WTC11 (cell line): ENCODE measurements at regions not wholly inside any gene's neighbourhood (a gene's known extent, or its start where the extent isn't known, plus 50 kb on each side); places are given as distances from the start of the nearest gene placed in this dataset.

ENCODE experiments used
- ATAC-seq: fragments of 200-7000 bp; cut with Tn5 transposase; 2 replicates; pipeline ENCODE4 v1.10.0; 2021; ENCODE audit warnings: mild to moderate bottlenecking, moderate library complexity
- CTCF ChIA-PET: fragments of 300-600 bp; sonication (Branson Sonifier 250); formaldehyde crosslinking; loops from one replicate; lab custom pipeline; 2021; ENCODE audit warnings: antibody characterized with exemption; lab: Charles Lee
- POLR2A ChIA-PET: fragments of 350-600 bp; sonication (Branson Sonifier 250); formaldehyde crosslinking; loops from one replicate; lab custom pipeline; 2021; ENCODE audit warnings: antibody characterized with exemption; lab: Charles Lee
- DNase-seq: peaks from one replicate; pipeline ENCODE4 v3.0.0; 2021; ENCODE audit warnings: low spot score
- H3K27ac Mint-ChIP-seq: 2 replicates; pipeline ENCODE4 v1.8.0; 2021; ENCODE audit warnings: mixed read lengths
- H3K27me3 Mint-ChIP-seq: 2 replicates; pipeline ENCODE4 v1.8.0; 2021; ENCODE audit warnings: low read depth, mild to moderate bottlenecking, moderate library complexity, mixed read lengths
- H3K36me3 Mint-ChIP-seq: 2 replicates; pipeline ENCODE4 v1.8.0; 2021; ENCODE audit warnings: mixed read lengths
- H3K4me1 Mint-ChIP-seq: 2 replicates; pipeline ENCODE4 v1.8.0; 2022; ENCODE audit warnings: mixed read lengths
- H3K4me3 Mint-ChIP-seq: 2 replicates; pipeline ENCODE4 v1.8.0; 2021; ENCODE audit warnings: mild to moderate bottlenecking, moderate library complexity, mixed read lengths
- H3K9me3 Mint-ChIP-seq: 2 replicates; pipeline ENCODE4 v1.8.0; 2021; ENCODE audit warnings: mixed read lengths
- CREB1 ChIP-seq: sonication (generic); formaldehyde crosslinking; IDR thresholded peaks from 2 replicates; pipeline ENCODE4 v1.8.0; 2023; ENCODE audit warnings: mild to moderate bottlenecking, missing genetic modification reagents
- FOXK1 ChIP-seq: sonication (generic); formaldehyde crosslinking; IDR thresholded peaks from 2 replicates; pipeline ENCODE4 v1.8.0; 2022; ENCODE audit warnings: mild to moderate bottlenecking, moderate library complexity, missing genetic modification reagents
- JAZF1 ChIP-seq: fragments of 250-450 bp; sonication (Bioruptor Pico); IDR thresholded peaks from 2 replicates; pipeline ENCODE4 v1.9.0; 2021; ENCODE audit warnings: moderate library complexity, mild to moderate bottlenecking, inconsistent platforms
- PREB ChIP-seq: sonication (generic); formaldehyde crosslinking; IDR thresholded peaks from 2 replicates; pipeline ENCODE4 v1.8.1; 2022; ENCODE audit warnings: mild to moderate bottlenecking, missing genetic modification reagents, moderate library complexity, borderline replicate concordance
- SMAD3 ChIP-seq: sonication (generic); formaldehyde crosslinking; IDR thresholded peaks from 2 replicates; pipeline ENCODE4 v1.8.0; 2022; ENCODE audit warnings: missing genetic modification reagents, mild to moderate bottlenecking, borderline replicate concordance
- SP1 ChIP-seq: sonication (generic); formaldehyde crosslinking; conservative IDR thresholded peaks from 2 replicates; pipeline ENCODE4 v1.8.1; 2022; ENCODE audit warnings: missing genetic modification reagents
- TCF7 ChIP-seq: sonication (generic); formaldehyde crosslinking; IDR thresholded peaks from 2 replicates; pipeline ENCODE4 v1.8.0; 2022; ENCODE audit warnings: mild to moderate bottlenecking, low read depth, missing genetic modification reagents, moderate library complexity
- TEAD4 ChIP-seq: sonication (generic); formaldehyde crosslinking; IDR thresholded peaks from 2 replicates; pipeline ENCODE4 v1.8.0; 2022; ENCODE audit warnings: mild to moderate bottlenecking, missing genetic modification reagents
- ZBTB21 ChIP-seq: sonication (generic); formaldehyde crosslinking; IDR thresholded peaks from 2 replicates; pipeline ENCODE4 v1.8.1; 2023; ENCODE audit warnings: mild to moderate bottlenecking, missing genetic modification reagents, borderline replicate concordance
- ZNF138 ChIP-seq: sonication (generic); formaldehyde crosslinking; conservative IDR thresholded peaks from 2 replicates; pipeline ENCODE4 v1.8.1; 2022; ENCODE audit warnings: mild to moderate bottlenecking, moderate library complexity, missing genetic modification reagents
- ZNF219 ChIP-seq: sonication (generic); formaldehyde crosslinking; IDR thresholded peaks from 2 replicates; pipeline ENCODE4 v1.8.0; 2023; ENCODE audit warnings: missing genetic modification reagents, mild to moderate bottlenecking, borderline replicate concordance
- ZSCAN18 ChIP-seq: fragments of 250-450 bp; sonication (Bioruptor Pico); IDR thresholded peaks from 2 replicates; pipeline ENCODE4 v2.1.2; 2022; ENCODE audit warnings: mild to moderate bottlenecking, moderate library complexity
- TF ChIP-seq, protein P1 (sequence below): fragments of 250-450 bp; sonication (Bioruptor Pico); IDR thresholded peaks from 2 replicates; pipeline ENCODE4 v1.9.0; 2021; ENCODE audit warnings: mild to moderate bottlenecking, borderline replicate concordance
- TF ChIP-seq, protein P2 (sequence below): sonication (generic); formaldehyde crosslinking; IDR thresholded peaks from 2 replicates; pipeline ENCODE4 v1.8.0; 2023; ENCODE audit warnings: missing genetic modification reagents, mild to moderate bottlenecking, borderline replicate concordance
- TF ChIP-seq, protein P3 (sequence below): fragments of 250-450 bp; sonication (Bioruptor Pico); IDR thresholded peaks from 2 replicates; pipeline ENCODE4 v1.9.0; 2021; ENCODE audit warnings: mild to moderate bottlenecking
- TF ChIP-seq, protein P4 (sequence below): sonication (generic); formaldehyde crosslinking; conservative IDR thresholded peaks from 2 replicates; pipeline ENCODE4 v1.8.1; 2023; ENCODE audit warnings: mild to moderate bottlenecking, low read depth, missing genetic modification reagents, moderate library complexity

- H3K4me1 Mint-ChIP-seq = no peaks in the 10 kb centered on the region
- TF ChIP-seq, protein P1, sequence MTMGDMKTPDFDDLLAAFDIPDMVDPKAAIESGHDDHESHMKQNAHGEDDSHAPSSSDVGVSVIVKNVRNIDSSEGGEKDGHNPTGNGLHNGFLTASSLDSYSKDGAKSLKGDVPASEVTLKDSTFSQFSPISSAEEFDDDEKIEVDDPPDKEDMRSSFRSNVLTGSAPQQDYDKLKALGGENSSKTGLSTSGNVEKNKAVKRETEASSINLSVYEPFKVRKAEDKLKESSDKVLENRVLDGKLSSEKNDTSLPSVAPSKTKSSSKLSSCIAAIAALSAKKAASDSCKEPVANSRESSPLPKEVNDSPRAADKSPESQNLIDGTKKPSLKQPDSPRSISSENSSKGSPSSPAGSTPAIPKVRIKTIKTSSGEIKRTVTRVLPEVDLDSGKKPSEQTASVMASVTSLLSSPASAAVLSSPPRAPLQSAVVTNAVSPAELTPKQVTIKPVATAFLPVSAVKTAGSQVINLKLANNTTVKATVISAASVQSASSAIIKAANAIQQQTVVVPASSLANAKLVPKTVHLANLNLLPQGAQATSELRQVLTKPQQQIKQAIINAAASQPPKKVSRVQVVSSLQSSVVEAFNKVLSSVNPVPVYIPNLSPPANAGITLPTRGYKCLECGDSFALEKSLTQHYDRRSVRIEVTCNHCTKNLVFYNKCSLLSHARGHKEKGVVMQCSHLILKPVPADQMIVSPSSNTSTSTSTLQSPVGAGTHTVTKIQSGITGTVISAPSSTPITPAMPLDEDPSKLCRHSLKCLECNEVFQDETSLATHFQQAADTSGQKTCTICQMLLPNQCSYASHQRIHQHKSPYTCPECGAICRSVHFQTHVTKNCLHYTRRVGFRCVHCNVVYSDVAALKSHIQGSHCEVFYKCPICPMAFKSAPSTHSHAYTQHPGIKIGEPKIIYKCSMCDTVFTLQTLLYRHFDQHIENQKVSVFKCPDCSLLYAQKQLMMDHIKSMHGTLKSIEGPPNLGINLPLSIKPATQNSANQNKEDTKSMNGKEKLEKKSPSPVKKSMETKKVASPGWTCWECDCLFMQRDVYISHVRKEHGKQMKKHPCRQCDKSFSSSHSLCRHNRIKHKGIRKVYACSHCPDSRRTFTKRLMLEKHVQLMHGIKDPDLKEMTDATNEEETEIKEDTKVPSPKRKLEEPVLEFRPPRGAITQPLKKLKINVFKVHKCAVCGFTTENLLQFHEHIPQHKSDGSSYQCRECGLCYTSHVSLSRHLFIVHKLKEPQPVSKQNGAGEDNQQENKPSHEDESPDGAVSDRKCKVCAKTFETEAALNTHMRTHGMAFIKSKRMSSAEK (CRISPR knock-in tag) = no peak
- TF ChIP-seq ZBTB21 (CRISPR knock-in tag) = no peak
- no peak for TF ChIP-seq SP1 (CRISPR knock-in tag)
- no peak for TF ChIP-seq TEAD4 (CRISPR knock-in tag)
- TF ChIP-seq, protein P2, sequence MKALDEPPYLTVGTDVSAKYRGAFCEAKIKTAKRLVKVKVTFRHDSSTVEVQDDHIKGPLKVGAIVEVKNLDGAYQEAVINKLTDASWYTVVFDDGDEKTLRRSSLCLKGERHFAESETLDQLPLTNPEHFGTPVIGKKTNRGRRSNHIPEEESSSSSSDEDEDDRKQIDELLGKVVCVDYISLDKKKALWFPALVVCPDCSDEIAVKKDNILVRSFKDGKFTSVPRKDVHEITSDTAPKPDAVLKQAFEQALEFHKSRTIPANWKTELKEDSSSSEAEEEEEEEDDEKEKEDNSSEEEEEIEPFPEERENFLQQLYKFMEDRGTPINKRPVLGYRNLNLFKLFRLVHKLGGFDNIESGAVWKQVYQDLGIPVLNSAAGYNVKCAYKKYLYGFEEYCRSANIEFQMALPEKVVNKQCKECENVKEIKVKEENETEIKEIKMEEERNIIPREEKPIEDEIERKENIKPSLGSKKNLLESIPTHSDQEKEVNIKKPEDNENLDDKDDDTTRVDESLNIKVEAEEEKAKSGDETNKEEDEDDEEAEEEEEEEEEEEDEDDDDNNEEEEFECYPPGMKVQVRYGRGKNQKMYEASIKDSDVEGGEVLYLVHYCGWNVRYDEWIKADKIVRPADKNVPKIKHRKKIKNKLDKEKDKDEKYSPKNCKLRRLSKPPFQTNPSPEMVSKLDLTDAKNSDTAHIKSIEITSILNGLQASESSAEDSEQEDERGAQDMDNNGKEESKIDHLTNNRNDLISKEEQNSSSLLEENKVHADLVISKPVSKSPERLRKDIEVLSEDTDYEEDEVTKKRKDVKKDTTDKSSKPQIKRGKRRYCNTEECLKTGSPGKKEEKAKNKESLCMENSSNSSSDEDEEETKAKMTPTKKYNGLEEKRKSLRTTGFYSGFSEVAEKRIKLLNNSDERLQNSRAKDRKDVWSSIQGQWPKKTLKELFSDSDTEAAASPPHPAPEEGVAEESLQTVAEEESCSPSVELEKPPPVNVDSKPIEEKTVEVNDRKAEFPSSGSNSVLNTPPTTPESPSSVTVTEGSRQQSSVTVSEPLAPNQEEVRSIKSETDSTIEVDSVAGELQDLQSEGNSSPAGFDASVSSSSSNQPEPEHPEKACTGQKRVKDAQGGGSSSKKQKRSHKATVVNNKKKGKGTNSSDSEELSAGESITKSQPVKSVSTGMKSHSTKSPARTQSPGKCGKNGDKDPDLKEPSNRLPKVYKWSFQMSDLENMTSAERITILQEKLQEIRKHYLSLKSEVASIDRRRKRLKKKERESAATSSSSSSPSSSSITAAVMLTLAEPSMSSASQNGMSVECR (CRISPR knock-in tag) = no peak
- no peak for TF ChIP-seq JAZF1 (CRISPR knock-in tag)
- no peak for TF ChIP-seq PREB (CRISPR knock-in tag)
- no peak for TF ChIP-seq ZNF138 (CRISPR knock-in tag)
- TF ChIP-seq FOXK1 (CRISPR knock-in tag) = no peak
- no peak for TF ChIP-seq SMAD3 (CRISPR knock-in tag)
- CTCF ChIA-PET = no interaction called here
- no peak overlapping the region for H3K27ac Mint-ChIP-seq
- POLR2A ChIA-PET = no interaction called here
- H3K36me3 Mint-ChIP-seq = no peaks in the 10 kb centered on the region
- no peaks in the 10 kb centered on the region for H3K27me3 Mint-ChIP-seq
- DNase-seq = no peak
- no peaks in the 10 kb centered on the region for H3K9me3 Mint-ChIP-seq
- H3K4me3 Mint-ChIP-seq = no peak overlapping the region
- ATAC-seq = no peak
Observed at GRCh38 chr2:239673641-239674040, 272.8 kb upstream of the HDAC4 start.

DNA sequence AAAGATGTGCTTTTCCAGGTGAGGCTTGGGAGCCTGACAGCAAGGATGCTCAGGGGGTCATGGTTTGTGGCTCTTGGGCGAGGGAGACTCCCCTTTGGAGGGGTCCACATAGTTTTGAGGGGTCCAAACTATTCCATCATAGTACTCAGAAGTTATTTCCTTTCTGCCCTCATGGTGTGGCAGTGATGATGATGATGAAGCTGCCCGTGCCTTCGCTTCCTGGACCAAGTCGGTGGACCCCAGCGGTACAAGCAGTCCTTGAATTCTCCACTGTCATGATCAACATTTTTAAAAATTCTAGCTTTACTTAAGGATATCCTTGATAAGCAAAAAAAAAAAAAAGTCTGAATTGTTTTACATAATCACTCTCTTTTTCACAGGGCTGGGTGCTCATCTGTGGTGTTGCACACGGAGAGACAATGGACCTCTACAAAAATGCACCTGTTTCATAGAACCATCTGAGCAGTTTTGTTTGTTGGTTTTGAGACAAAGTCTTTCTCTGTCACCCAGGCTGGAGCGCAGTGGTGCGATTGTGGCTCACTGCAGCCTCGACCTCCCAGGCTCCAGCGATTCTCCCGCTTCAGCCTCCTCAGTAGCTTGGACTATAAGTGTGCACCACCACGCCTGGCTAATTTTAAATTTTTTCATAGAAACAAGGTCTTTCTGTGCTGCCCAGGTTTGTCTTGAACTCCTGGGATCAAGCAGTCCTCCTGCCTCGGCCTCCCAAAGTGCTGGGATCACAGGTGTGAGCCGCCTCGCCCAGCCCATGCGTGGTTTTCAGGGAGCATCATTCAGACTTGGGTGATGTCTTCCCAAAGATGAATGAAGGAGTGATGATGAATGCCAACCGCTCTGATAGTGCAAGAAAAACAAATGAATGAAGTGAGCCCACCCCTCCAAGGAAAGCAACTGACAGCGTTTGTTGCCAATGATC, 271.4 kb upstream of the HDAC4 start:
- Mint-ChIP-seq H3K4me1 (no peaks in the 10 kb centered on the region), H3K27me3 (no peaks in the 10 kb centered on the region), H3K27ac (no peak overlapping the region), H3K4me3 (no peak overlapping the region), H3K36me3 (no peaks in the 10 kb centered on the region), H3K9me3 (no peaks in the 10 kb centered on the region)
- CTCF ChIA-PET = no interaction called here
- ATAC-seq (no peak), DNase-seq (no peak)
- POLR2A ChIA-PET = interaction anchor here (0.7 kb wide), 1 partner anchor 161 kb away, joined by 4 read pairs; no protein-coding TSS in a partner anchor
- TF ChIP-seq, protein P3, sequence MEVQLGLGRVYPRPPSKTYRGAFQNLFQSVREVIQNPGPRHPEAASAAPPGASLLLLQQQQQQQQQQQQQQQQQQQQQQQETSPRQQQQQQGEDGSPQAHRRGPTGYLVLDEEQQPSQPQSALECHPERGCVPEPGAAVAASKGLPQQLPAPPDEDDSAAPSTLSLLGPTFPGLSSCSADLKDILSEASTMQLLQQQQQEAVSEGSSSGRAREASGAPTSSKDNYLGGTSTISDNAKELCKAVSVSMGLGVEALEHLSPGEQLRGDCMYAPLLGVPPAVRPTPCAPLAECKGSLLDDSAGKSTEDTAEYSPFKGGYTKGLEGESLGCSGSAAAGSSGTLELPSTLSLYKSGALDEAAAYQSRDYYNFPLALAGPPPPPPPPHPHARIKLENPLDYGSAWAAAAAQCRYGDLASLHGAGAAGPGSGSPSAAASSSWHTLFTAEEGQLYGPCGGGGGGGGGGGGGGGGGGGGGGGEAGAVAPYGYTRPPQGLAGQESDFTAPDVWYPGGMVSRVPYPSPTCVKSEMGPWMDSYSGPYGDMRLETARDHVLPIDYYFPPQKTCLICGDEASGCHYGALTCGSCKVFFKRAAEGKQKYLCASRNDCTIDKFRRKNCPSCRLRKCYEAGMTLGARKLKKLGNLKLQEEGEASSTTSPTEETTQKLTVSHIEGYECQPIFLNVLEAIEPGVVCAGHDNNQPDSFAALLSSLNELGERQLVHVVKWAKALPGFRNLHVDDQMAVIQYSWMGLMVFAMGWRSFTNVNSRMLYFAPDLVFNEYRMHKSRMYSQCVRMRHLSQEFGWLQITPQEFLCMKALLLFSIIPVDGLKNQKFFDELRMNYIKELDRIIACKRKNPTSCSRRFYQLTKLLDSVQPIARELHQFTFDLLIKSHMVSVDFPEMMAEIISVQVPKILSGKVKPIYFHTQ (CRISPR knock-in tag) = no peak
- TF ChIP-seq ZSCAN18 (CRISPR knock-in tag) (no peak), ZNF219 (CRISPR knock-in tag) (no peak), CREB1 (CRISPR knock-in tag) (no peak), TCF7 (no peak)
- TF ChIP-seq, protein P4, sequence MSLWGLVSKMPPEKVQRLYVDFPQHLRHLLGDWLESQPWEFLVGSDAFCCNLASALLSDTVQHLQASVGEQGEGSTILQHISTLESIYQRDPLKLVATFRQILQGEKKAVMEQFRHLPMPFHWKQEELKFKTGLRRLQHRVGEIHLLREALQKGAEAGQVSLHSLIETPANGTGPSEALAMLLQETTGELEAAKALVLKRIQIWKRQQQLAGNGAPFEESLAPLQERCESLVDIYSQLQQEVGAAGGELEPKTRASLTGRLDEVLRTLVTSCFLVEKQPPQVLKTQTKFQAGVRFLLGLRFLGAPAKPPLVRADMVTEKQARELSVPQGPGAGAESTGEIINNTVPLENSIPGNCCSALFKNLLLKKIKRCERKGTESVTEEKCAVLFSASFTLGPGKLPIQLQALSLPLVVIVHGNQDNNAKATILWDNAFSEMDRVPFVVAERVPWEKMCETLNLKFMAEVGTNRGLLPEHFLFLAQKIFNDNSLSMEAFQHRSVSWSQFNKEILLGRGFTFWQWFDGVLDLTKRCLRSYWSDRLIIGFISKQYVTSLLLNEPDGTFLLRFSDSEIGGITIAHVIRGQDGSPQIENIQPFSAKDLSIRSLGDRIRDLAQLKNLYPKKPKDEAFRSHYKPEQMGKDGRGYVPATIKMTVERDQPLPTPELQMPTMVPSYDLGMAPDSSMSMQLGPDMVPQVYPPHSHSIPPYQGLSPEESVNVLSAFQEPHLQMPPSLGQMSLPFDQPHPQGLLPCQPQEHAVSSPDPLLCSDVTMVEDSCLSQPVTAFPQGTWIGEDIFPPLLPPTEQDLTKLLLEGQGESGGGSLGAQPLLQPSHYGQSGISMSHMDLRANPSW = no peak
